Gastroesophageal sphincter (tissue), 3 donors: ENCODE measurements at regions not wholly inside any gene's neighbourhood (a gene's known extent, or its start where the extent isn't known, plus 50 kb on each side); places are given as distances from the start of the nearest gene placed in this dataset.

Experiments
- POLR2A ChIP-seq, 2 donors: fragments of 450-650 bp; IDR thresholded peaks; one replicate each; pipeline ENCODE4 v1.6.1; 2017; ENCODE audit warnings: antibody characterized with exemption in 2 of 2, mild to moderate bottlenecking in 2 of 2, moderate library complexity in 1 of 2
- TF ChIP-seq, protein P1 (sequence below), 4 experiments: fragments of 200-600 bp in 2 of 4; fragments of 450-650 bp in 2 of 4; sonication (generic) in 1 of 4; IDR thresholded peaks; one replicate each; pipeline ENCODE4 v1.5.1; 2017 to 2019; ENCODE audit warnings: antibody characterized with exemption in 4 of 4, mild to moderate bottlenecking in 2 of 4, moderate library complexity in 2 of 4

DNA sequence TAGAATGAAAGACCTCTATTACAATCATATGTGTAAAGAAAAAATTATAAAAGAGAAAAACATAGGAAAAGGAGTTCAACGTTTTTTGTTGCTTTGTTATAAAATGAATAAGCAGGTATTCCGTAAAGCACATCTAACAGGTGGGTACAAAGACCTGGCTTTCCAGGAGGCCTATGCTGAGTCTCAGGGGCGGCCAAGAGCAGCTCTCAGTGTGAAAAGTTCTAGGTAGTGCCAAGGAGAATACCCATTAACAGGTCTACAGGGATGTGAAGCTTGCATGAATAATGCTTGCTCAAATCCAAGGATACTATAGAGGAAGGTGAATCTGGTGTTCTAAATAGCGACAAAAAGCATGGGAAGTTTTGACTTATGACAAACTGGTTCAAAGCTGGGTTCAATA lies 944.4 kb downstream of the PDHA2 start:
- TF ChIP-seq, protein P1, sequence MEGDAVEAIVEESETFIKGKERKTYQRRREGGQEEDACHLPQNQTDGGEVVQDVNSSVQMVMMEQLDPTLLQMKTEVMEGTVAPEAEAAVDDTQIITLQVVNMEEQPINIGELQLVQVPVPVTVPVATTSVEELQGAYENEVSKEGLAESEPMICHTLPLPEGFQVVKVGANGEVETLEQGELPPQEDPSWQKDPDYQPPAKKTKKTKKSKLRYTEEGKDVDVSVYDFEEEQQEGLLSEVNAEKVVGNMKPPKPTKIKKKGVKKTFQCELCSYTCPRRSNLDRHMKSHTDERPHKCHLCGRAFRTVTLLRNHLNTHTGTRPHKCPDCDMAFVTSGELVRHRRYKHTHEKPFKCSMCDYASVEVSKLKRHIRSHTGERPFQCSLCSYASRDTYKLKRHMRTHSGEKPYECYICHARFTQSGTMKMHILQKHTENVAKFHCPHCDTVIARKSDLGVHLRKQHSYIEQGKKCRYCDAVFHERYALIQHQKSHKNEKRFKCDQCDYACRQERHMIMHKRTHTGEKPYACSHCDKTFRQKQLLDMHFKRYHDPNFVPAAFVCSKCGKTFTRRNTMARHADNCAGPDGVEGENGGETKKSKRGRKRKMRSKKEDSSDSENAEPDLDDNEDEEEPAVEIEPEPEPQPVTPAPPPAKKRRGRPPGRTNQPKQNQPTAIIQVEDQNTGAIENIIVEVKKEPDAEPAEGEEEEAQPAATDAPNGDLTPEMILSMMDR (IDR thresholded peaks at IDR 0.05), result no peak
- no peak for TF ChIP-seq POLR2A (IDR thresholded peaks at IDR 0.05)
